HG02678 (cell line): ENCODE measurements at regions not wholly inside any gene's neighbourhood (a gene's known extent, or its start where the extent isn't known, plus 50 kb on each side); places are given as distances from the start of the nearest gene placed in this dataset.
"Not testable (repeated sequence)": the region's sequence is repeated elsewhere in the genome, so short reads cannot be mapped to it uniquely, and the experiment has no call there.

Experiments
- ATAC-seq: cut with Tn5 transposase; IDR thresholded peaks from one replicate; pipeline ENCODE4 v1.9.1; 2021; ENCODE audit warnings: mild to moderate bottlenecking, moderate library complexity; ENCODE audit not compliant: unreplicated experiment

DNA sequence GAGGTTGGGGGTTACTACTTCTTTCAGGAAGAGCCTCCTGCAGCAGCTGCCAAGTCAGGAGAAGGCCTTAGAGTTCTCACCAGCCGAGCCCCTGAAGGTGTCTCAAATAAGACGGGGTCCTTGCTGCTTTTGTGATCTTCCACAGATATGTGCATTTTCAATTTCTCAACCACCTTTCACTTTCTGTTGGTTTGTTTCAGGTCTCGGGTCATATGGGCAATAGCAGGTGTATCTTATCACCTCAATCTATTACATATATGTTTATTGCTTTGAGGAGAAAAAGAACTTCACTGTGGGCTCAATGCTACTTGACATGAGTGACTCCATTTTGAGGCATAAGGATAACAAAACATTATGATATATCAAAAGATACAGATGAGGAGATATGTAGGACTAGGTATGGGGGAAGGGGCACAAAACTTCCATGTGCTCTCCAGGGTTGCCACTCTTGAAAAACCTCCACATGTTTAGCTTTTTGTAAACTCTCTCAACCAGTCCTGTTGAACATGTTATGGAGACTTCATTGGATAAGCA, 1171.4 kb upstream of the ADGRL2 start:
- ATAC-seq: peak; percentile 70

DNA sequence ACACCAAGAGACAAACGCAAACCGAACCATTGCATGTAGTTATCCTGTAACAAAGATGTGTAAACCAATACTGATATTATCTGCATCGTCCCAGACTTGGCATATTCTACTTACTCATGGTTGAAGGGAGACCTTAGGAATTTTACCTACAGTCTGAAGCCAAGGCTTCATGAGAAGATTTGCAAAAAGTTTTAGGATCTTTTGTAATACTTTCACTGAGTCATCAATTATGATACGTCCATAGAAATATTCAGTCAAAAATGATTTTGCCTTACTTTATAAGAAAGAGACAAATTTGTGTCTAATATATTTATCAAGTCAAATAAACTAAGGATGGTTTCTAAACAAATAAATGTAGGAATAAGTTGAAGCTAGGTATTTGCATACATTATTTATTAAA, 1176.1 kb upstream of the ADGRL2 start:
- ATAC-seq: no peak

DNA sequence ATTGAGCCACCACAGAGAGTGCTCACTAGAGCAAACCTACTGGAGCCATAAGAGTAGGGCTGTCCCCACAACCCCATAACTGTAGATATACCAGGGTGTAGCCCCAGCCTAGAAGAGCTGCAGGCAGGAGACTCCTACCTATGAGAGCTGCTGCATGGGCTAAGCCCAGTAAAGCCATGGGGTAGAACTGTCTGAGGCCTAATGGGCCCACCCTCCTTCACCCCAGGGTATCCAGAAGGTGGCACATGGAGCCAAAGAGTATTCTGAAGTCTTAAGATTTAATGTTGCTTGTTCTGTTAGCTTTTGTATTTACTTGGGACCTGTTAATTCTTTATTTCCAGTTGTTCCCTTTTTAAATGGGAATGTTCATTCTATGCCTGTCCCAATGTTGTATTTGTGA, 1193.7 kb upstream of the ADGRL2 start:
- ATAC-seq: no peak

DNA sequence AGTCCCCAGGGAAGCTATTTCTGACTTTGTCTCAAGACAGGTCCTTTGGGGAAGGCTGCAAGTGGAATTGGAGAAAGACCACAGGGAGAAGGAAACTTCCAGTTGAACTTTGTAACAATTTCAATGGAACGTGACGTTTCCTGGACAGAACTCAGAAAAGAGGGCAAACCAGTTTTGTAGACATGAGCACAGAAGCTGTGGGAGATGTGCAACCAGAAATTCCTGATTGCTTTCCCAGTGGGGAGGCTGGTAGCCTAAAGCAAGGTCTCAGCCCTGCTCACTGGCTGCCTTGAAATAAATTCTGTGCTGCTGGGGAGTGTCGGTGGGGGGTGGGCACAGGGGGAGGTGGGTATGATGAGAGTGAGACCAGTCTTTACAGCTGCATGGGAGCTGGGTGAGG, 1206.7 kb upstream of the ADGRL2 start:
- no peak for ATAC-seq

DNA sequence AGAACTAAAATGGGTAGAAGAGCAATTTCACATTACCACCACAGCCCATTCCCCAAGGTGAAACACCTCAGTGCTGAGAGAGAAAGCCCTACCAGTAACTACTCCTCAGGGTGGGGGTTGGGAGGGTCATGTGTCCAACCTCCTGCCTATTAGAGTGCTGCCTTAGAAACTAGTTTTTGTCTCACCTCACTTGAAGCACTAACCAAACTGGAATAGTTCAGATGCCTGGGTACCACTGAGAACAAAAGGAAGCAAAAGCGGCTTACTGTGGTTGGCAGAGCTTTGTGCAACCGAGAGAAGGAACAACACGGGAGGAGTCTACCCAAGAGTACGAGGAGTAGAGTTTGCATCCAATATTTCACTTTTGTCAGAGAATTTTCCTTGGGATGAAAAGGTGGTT, 1207.5 kb upstream of the ADGRL2 start:
- no peak for ATAC-seq

DNA sequence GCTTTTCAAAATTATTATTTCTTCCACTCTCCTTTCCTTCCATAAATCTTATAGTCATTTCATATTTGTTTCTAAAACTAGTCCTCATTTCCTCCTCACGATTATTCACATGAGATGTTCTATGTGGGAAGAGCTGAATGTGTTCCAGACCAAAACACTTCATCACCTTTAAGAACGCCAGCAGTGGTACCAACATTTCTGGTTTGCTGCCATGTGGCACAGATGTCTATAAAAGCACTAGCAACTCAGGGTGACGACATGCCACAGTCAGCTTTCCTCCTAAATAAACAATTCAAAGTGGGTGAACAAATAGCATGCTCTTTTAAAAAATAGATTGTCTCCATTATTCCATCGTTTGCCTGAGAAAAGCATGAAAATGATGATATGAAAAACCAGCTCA, 1217.8 kb upstream of the ADGRL2 start:
- no peak for ATAC-seq

DNA sequence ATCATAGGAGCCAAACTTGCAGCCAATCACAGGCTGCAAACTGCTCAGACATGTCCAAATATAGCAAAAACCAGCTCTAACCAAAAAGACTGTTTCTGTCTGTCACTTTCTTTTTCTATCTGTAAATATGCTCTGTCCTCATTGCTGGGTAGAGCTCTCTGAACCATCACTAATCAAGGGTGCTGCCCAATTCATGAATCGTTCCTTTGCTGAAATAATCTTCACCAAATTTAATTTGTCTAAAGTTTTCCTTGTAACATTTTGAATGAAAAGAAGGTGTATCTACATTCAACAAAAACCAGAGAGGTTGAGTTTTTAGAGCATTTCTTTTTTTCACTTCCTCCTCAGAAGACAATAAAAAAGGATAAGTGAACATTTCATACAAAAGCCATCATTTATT, 1221.7 kb upstream of the ADGRL2 start:
- ATAC-seq: no peak

DNA sequence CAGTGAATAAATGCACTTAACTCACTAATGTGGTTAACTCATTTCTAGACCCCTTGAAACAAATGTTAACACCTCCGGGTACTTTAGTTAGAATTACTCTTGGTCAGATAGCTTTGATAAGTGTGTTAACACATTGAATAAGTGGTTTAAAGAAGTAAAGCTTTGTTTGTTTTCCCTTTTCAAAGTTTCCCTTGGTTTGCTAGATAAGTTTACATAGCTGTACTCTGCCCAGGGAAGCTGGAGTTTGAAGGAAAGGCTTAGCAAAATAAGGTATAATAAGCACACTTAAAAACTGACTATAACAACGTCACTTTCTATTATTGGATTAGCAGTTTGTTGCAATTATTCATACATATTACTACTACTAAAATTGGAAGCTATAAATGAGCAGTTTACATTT, 1233.9 kb upstream of the ADGRL2 start:
- ATAC-seq: no peak

DNA sequence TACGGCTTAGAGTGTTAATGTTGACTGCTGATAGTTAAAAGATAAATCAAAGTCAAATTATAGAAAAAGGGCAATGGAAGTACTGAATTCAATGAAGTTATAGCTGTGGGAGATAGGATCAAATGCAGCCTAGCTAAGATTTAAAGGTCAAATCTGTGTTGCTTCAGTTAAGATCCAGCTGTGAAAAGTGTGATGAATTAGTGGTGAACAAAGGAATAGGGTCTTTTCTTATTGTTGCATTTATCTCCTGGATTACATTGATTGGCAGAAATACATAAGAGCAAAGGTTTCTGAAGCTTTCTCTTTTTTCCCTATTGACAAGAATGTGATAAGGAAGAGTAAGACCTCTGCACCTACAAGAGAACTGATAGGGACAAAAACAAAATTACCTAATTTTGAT, 1234.6 kb upstream of the ADGRL2 start:
- no peak for ATAC-seq

DNA sequence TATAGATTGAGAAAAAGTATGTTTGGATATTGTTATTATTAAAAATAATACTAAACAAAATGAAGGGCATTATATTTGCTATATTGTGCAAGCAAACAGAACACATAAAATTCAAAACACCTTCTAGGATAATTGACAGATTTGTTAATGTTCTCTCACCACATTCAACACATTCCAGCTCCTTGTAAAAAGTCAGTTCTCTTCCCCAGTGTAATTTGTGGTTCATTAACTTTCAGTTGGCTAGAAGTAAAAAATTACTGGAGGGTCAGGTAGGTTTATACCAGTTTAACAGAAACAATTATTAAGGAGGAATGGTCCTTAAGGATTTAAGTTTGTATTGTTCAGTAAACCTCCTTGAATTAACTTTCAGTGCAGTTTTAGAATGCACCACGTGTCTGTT, 1235.3 kb upstream of the ADGRL2 start:
- ATAC-seq: no peak

DNA sequence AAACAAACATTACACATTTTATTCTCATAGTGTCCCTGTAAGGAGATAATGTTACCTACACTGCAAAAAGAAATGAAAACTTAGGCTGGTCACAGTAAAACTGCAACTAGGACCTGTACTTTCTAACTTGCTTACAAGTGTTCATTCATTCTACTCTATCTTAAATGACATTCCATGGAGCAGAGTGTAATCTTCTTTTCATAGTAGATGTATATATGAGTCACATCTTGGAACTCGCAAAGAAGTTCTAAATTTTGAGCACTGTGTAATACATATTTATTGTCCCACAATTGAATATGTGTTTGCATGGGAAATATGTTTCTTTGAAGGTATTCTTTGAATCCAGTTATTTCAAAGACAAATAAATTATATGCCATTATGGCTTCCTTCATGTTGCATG, 1258.5 kb upstream of the ADGRL2 start:
- no peak for ATAC-seq

DNA sequence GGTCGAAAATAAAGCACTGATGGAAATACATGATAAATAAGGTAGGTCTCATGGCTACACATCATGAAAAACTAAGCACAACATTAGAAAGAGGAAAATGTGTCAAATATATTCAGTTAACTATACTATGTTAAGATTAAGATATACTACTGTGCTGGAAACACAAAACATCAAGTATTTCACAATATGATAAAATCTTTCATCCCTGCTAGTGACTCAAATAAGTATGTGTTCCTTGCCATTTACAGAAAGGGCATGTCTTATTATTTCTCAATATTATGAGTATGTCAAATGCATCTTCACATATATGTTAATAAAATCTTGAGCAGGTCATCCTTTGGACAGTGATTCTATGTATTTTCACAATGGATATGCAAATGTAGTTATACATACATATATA, 1260.1 kb upstream of the ADGRL2 start:
- ATAC-seq: no peak

DNA sequence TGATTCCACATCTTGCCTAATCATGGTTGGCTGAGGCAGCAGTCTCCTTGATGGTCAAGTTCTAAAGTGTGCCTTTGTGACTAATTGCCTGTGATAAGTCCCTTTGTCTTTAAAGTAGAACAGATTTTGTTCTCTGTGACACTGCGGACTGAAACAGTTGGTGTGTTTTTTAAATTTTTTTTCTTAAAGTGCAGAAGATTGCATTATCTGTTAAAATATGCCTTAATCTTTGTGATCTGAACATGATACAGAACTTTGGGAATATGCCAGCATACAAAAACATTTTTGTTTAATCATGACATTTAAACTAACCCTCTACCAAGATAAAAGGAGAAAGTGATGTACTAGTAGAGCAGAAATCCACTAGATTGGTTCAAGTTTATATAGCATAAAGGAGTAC, 1260.6 kb upstream of the ADGRL2 start:
- no peak for ATAC-seq

DNA sequence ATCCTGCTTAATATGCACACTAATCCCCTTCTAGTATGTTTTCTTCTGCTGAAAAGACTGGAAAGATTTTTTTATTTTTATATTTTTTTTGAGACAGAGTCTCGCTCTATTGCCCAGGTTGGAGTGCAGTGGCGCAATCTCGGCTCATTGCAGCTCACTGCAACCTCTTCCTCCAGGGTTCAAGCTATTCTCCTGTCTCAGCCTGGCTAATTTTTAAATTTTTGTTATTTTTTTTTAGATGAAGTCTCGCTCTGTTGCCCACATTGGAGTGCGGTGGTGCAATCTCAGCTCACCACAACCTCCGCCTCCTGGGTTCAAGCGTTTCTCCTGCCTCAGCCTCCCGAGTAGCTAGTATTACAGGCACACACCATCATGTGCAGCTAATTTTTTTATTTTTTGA, 1261.4 kb upstream of the ADGRL2 start:
- ATAC-seq: not testable (repeated sequence)

DNA sequence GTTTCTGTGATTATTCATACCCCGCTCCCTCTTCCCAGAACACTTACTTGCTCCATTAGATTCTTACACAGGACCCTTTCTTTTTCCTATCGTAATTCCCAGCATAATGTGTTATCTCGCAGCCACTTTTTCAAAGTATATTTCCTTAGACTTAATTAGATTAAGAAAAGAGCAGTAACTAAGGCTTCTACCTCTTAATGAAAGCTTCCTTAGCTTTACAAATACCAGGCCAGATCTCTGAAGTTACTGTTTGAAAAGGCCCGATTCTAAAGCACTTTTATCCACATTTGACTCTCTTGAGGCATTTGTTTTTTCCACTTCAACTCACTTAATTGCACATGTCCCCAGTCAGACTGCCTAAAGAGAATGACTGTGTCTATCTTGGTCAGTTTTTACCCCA, 1264.3 kb upstream of the ADGRL2 start:
- ATAC-seq: no peak

DNA sequence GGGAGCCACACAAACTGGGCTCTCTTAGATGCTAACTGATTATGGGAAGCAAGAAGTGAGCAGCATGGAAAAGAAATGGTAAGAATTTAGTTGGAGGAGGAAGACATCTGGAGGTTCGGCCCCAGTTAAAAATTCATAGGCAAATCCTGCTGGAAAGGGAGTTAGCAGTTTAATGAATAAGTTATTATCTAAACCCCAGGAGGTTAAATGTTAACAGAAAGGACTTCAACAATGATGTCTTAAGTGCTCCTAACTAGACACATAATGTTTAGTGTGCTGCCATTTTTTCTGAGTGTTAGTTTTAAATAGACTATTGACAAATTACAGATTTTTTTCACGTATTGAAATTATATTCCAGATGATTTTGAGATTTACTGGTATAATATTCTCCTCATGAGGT, 1265.3 kb upstream of the ADGRL2 start:
- no peak for ATAC-seq

DNA sequence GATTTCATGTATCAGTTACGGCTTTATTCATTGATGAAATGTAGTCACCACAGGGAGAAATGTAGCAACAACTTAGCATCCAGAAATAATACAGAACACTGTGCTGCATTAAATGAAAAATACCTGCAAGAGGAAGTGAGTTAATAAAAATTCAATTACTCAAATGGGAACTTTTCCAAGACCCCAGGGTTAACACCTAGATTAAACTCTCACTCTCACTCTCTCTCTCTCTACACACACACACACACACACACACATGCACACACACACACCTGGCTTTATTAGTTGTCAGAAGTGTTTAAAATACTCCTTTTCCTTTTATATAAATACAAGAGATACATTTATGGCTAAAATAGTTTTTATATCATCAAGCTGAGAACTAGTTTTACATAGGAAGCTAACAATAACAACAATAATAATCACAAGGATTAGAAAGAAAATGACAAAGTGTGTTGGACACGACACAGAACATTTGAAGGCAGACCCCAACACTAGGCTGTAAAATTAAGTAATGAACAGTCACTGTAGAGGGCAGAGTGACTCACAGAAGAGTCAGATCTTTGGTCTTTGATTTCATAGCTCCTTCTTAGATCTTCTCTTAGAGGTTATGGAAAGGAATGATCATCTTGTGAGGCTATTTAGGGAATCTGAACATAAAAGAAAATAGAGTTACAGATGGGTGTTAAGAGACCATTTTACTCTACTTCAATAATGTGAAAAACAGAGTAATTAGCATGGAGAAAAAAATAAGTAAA, 1266.0 kb upstream of the ADGRL2 start:
- ATAC-seq: no peak

DNA sequence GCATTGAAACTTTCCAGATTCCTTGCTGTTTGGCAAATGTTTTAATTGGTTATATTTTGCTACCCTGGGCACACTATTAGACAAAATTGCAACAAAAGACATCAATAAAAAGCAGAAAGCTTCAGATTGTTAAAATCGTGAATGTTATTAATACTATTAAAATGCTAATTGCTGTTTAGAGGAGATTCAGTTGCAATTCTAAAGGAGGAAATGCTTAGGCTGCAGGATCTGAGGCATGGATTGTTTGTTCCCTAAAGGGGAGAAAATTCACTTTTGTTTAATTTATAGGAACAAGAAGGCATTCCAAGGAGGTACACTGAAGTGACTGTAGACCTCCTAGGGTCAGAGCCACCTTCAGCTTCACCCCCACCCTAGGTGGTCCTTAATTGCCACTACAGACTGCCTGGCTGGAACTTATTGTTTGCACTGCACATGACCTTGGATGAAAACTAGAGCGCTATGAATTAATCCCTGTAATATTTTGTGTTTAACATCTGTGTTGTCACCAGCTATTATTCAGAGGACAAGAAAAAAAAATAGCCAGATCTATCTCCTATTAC, 1266.9 kb upstream of the ADGRL2 start:
- ATAC-seq: no peak

DNA sequence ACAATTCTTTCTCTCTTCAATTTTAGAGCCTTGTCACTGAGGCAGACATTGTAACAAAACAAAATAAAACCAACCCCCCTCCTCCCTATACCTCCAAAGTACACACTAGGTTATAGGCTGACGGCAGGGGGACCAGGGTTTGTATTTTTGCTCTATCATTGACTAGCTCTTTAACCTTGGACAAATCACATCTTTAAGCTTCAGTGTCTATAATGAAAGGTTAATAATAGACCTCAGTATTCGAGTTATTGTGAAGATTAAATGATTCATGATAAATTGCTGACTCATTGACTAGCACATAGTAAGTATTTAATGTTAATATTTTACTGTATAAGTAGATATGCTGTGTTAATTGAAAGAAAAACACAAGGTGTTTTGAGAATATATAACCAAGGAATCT, 1267.6 kb upstream of the ADGRL2 start:
- ATAC-seq: no peak

DNA sequence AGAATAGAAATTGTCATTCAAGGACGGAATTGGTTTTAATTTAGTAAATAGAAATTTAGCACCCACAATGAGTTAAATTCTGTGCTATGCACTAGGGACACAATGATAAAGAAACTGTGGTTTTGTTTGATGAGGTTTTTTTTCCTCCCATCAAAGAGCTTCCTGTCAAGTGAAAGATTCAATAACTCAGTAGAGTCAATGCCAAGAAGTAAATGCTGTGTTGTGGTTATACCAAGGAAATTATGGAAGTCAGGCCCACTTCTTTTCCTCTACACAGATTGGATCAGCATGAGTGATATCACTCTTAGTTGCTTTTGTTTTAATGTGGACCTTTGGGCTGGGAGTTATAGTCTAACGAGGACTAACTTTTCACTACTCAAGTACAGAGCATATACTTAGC, 1269.6 kb upstream of the ADGRL2 start:
- ATAC-seq: no peak

DNA sequence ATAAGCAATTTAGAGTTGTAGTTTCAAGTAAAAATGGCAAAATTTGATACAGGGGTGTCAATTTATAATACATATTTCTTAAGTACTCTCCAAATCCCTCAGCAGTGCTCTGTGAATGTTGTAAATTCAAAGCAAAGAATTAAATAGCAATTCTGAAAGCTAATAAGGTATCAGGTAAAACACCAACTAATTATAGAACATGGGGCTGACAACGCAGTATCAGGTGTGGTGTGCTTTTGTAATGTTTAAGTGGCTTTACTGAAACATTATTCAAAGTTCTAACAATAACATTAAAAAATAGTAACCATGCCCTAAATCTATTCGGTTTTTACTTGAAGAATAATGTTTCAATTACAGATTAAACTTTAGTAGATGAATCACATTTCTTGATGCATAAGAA, 1271.2 kb upstream of the ADGRL2 start:
- ATAC-seq: no peak

DNA sequence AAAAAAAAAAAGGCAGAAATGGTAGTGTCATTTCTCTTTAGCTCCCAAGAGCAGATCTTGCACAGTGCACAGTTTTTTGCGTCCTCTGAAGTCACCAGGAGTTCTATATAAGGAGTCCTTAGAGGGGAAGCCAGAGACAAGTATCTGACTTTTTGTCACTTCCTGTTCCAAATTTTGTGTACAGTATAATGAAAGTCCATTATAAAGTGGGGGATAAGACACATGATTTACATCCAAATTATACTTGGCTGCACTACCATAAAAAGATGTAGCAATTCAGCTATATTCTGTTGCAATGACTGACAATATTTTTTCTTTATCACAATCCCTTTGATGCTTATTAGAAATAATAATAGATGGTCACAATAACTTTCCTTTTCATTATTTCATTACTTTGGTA, 1276.9 kb upstream of the ADGRL2 start:
- ATAC-seq: no peak

DNA sequence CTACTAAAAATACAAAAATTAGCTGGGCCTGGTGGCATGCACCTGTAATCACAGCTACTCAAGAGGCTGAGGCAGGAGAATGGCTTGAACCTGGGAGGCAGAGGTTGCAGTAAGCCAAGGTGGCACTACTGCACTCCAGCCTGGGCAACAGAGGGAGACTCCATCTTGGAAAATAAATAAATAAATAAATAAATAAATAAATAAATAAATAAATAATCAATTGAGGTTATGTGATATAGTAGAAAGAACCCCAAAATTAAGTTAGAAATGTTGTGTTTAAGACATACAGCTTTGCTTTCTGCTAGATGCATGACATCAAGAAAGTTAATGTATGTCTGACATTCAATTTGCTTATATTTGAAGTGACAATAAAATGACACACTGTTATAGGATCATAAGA, 1277.7 kb upstream of the ADGRL2 start:
- not testable (repeated sequence) for ATAC-seq
